Superior temporal gyrus (tissue), 1 donor: ENCODE measurements at regions not wholly inside any gene's neighbourhood (a gene's known extent, or its start where the extent isn't known, plus 50 kb on each side); places are given as distances from the start of the nearest gene placed in this dataset.
"Not testable (repeated sequence)": the region's sequence is repeated elsewhere in the genome, so short reads cannot be mapped to it uniquely, and the experiment has no call there.

Experiments used
- DNase-seq: peaks from one replicate; pipeline ENCODE4 v3.0.0-alpha.2; 2016; ENCODE audit errors: extremely low spot score

GRCh38 chr17:72446525-72447250, 325.9 kb downstream of the SOX9 start:
- no peak for DNase-seq

GRCh38 chr17:72447251-72447640, 326.4 kb downstream of the SOX9 start:
- no peak for DNase-seq

- DNase-seq, result no peak
Observed at GRCh38 chr17:72448019-72448418, 327.2 kb downstream of the SOX9 start.

- DNase-seq, result no peak
Observed at GRCh38 chr17:72452286-72453173, 331.7 kb downstream of the SOX9 start.

GRCh38 chr17:72454342-72454741, 333.5 kb downstream of the SOX9 start:
- DNase-seq, result no peak

GRCh38 chr17:72455562-72455961, 334.7 kb downstream of the SOX9 start:
- DNase-seq, result no peak

GRCh38 chr17:72456075-72456474, 335.3 kb downstream of the SOX9 start:
- DNase-seq, result no peak

- DNase-seq, result no peak
Observed at GRCh38 chr17:72457712-72458111, 336.9 kb downstream of the SOX9 start.

GRCh38 chr17:72458301-72458700, 337.5 kb downstream of the SOX9 start:
- no peak for DNase-seq

- DNase-seq, result no peak
Observed at GRCh38 chr17:72460711-72461110, 339.9 kb downstream of the SOX9 start.

- DNase-seq, result no peak
Observed at GRCh38 chr17:72461757-72462156, 340.9 kb downstream of the SOX9 start.

GRCh38 chr17:72462407-72462806, 341.6 kb downstream of the SOX9 start:
- no peak for DNase-seq

GRCh38 chr17:72462814-72463213, 342.0 kb downstream of the SOX9 start:
- DNase-seq, result no peak

GRCh38 chr17:72463287-72464102, 342.7 kb downstream of the SOX9 start:
- DNase-seq, result no peak

GRCh38 chr17:72464221-72464620, 343.4 kb downstream of the SOX9 start:
- DNase-seq, result not testable (repeated sequence)

- no peak for DNase-seq
Observed at GRCh38 chr17:72465191-72466024, 344.6 kb downstream of the SOX9 start.

- no peak for DNase-seq
Observed at GRCh38 chr17:72466199-72466598, 345.4 kb downstream of the SOX9 start.

- DNase-seq, result no peak
Observed at GRCh38 chr17:72466606-72467005, 345.8 kb downstream of the SOX9 start.

GRCh38 chr17:72467841-72468653, 347.2 kb downstream of the SOX9 start:
- DNase-seq, result no peak

GRCh38 chr17:72468841-72469240, 348.0 kb downstream of the SOX9 start:
- DNase-seq, result no peak
